GM21423 (cell line): ENCODE measurements at regions not wholly inside any gene's neighbourhood (a gene's known extent, or its start where the extent isn't known, plus 50 kb on each side); places are given as distances from the start of the nearest gene placed in this dataset.
"Not testable (repeated sequence)": the region's sequence is repeated elsewhere in the genome, so short reads cannot be mapped to it uniquely, and the experiment has no call there.

Source experiments
- ATAC-seq: cut with Tn5 transposase; IDR thresholded peaks from one replicate; pipeline ENCODE4 v1.9.1; 2021; ENCODE audit warnings: mild to moderate bottlenecking, moderate library complexity; ENCODE audit not compliant: unreplicated experiment

- no peak for ATAC-seq
These were observed 1616.1 kb upstream of the ADGRL3 start for GRCh38 chr4:59583845-59584568.

GRCh38 chr4:59597536-59598329 lies 1602.4 kb upstream of the ADGRL3 start:
- ATAC-seq, result no peak

DNA sequence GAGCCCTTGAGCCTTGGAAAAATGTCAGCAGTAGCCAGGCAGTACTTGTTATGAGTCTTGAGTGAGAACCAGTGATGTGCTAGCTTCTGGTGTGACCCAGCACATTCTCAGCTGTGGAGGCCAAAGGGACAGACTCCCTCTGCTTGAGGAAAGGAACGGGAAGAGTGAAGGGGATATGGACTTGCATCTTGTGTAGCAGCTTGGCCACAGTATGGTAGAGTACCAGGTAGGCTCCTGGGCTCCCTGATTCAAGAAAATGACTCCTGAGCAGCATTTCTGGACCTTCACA lies 1601.9 kb upstream of the ADGRL3 start:
- ATAC-seq, result no peak

DNA sequence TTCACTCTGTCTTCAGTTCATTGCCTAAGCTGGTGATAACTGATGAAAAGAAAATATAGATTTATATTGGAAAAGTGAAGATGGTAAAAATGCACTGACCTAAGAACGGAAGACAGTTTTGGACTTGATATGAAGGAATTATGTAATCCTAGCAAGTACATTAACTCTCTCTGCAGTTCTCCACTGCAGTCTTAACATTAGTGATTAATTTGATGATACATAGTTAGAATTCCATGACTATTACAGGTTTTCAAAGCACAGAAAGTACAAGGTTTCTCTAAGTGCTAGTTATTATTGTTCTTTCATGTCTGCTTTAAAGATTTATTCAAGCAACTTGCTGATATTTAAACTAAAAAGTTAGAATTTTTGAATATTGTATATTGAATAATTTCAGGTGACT lies 1591.7 kb upstream of the ADGRL3 start:
- no peak for ATAC-seq

DNA sequence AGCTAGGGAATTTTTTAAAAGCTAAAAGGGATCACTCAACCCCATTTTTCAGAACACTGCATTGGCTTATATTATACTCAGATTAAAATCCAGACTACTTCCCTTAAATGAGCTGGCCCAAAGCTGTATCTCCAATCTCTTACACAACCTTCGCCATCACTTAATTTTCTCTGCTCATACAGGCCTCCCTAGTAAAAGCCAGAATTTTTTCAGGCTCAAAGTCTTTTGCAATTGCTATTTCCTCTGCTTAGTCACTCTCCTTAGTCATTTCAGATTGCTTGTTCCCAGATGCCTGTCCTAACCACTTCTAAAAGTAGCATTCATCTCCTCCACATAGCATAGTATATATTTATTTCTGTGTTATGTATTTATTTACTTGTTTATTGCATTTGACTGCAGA lies 1587.9 kb upstream of the ADGRL3 start:
- ATAC-seq, result no peak

- no peak for ATAC-seq
These were observed 1584.8 kb upstream of the ADGRL3 start for GRCh38 chr4:59615316-59615715.

DNA sequence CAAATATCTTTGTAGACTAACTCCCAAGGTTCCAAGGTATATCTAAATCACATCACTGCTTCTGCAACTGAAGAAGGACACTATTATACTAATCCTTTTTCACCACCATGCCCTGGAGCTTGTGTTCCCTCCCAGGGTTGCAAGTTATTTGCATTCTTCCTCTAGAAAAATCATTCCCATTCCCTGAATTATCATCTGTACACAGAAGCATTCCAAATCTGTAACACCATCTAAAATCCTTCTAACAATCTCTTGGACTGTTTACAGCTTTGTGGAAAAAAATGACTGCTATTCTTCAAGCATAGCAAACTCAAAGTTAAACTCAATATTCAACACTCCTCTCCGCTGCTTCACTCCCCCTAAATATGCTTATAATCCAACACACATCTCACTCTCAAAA lies 1570.8 kb upstream of the ADGRL3 start:
- ATAC-seq, result no peak

GRCh38 chr4:59630235-59630634 lies 1569.9 kb upstream of the ADGRL3 start:
- ATAC-seq, result no peak

GRCh38 chr4:59630922-59631321 lies 1569.2 kb upstream of the ADGRL3 start:
- no peak for ATAC-seq

GRCh38 chr4:59637596-59637995 lies 1562.5 kb upstream of the ADGRL3 start:
- no peak for ATAC-seq

DNA sequence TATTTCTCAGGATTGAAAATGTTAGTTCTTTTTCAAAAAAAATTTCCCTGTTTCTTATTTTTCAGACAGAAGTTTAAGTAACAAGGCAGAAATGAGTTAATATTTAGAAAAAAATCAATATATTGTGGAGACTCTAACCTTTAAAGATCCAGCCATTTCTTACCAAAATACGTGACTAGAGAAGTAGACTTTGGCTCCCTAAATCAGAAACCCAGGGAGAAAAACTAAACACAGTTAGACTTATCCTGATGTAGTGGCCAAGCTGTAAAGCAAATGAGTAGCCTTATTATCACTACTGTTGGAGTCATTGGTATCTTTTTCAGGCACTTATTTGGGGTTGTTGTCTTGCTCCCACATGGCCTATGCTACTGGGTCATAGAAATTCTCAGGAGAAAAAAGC lies 1556.4 kb upstream of the ADGRL3 start:
- no peak for ATAC-seq

GRCh38 chr4:59644765-59645164 lies 1555.4 kb upstream of the ADGRL3 start:
- ATAC-seq, result no peak

- ATAC-seq, result no peak
These were observed 1554.0 kb upstream of the ADGRL3 start for GRCh38 chr4:59646082-59646481.

- ATAC-seq, result no peak
These were observed 1553.1 kb upstream of the ADGRL3 start for GRCh38 chr4:59647011-59647410.

DNA sequence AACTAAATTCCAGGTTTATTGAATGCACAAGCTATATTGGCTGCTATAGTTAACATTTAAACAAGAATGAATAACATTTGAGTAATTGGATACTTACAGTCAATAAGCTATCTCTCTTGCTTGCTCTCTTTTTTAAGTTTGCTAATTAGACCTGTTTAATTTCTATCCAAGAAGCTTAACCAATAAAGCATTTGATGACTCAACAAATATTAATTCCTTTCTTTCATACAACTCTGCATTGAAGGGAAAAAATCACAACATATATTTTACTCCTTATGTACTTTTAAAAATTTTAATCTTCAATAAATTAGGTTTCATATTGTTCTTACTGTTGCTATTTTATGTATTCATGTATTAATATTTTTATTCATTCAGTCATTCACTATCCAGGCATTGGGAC lies 1552.6 kb upstream of the ADGRL3 start:
- no peak for ATAC-seq

DNA sequence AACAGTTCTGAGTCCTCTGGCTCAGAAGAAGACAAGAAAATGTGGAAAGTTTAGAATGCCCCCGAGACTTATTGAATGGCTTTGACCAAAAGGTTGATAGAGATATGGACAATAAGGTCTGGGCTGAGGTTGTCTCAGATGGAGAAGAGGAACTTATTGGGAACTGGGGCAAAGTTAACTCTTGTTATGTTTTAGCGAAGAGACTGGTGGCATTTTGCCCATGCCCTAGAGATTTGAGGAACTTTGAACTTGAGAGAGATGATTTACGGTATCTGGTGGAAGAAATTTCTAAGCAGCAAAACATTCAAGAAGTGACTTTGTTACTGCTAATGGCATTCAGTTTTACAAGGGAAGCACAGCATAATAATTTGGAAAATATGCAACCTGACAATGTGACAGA lies 1549.3 kb upstream of the ADGRL3 start:
- no peak for ATAC-seq

- no peak for ATAC-seq
These were observed 1544.1 kb upstream of the ADGRL3 start for GRCh38 chr4:59655996-59656395.

DNA sequence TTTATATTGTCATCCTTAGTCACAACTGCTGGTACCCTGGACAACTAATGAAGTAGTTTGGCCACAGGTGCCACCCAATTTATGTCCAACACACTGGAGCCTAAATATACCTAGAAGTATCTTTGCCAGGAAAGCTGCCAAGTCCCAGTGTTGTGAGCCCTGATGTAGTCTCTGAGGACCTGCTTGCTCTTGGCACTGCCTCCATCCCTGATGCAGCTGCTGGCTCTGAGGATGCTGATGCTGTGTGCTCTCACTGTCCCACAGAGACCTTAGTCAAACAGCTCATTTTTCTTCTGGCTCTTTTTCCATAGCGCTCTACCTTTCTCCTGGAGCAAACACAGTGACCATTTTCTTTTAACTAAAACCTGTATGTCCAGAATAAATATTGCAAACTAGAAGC lies 1535.4 kb upstream of the ADGRL3 start:
- ATAC-seq, result no peak

- no peak for ATAC-seq
These were observed 1533.5 kb upstream of the ADGRL3 start for GRCh38 chr4:59666645-59667044.

DNA sequence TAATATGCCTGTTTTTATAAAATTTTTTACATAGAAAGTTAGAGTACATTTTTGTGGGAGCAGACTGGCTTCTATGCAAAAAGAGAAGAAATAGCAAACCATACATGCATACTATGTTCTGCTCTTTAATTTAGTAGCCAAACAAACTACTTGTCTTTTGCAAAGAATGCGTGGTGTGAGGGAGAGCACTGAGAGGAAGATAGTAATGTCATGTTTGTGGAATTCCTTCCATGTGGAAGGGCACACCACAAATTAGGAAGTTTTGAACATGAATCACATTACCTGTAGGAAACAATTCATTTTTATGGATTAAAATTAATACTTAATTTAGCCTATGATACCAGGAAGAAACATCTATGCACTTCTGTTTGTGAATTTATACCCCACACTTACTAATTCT lies 1529.1 kb upstream of the ADGRL3 start:
- ATAC-seq, result no peak

DNA sequence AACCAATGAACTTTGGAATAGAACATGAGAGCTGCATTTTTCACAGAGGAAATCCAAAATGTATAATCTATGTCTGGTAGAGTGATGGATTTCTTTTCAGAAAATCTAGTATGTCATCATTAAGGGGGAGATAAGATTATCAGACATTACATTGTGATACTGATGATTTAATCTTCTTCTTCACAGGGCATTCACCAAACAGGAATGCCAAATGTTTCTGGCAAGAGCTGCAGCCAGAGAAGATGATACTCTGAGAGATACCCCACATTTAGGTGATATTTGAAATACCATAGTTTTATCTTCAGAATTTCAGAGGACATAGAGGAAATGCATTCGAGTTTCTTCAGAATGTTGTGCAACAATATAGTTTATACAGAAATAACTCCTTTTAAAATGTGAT lies 1523.7 kb upstream of the ADGRL3 start:
- ATAC-seq, result no peak

DNA sequence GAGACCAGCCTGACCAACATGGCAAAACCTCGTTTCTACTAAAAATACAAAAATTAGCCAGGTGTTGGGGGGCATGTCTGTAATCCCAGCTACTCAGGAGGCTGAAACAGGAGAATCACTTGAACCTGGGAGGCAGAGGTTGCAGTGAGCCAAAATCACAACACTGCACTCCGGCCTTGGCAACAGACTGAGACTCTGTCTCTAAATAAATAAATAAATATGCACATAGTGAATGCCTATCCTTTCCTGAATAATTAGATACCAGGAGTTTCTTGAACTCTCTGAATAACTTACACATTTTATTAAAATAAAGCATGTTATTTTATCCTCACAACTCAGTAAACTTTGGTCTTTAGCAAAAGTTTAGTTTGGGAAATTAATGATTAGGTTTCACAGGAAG lies 1523.1 kb upstream of the ADGRL3 start:
- not testable (repeated sequence) for ATAC-seq

DNA sequence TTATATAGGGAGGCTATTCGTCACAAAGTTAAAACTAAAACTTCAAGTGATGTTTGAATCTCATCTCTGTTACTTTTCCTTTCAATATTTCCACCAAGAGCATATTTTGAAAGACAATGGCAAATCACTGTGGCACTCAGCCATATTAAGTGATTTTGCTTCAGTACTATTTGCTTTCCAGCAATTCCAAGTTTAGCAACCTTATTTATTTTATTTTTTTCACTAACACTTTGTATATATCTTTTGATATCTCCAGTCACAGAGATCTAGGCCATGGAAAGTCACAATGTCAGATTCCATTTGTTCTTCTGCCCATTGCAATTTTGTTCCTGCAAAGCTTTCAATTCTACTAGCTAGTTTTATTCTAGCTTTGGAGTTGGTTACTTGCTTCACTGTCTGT lies 1514.5 kb upstream of the ADGRL3 start:
- no peak for ATAC-seq
